HG02852 (cell line): ENCODE measurements at regions not wholly inside any gene's neighbourhood (a gene's known extent, or its start where the extent isn't known, plus 50 kb on each side); places are given as distances from the start of the nearest gene placed in this dataset.

Experiments
- ATAC-seq: cut with Tn5 transposase; IDR thresholded peaks from one replicate; pipeline ENCODE4 v1.9.1; 2021; ENCODE audit warnings: mild to moderate bottlenecking, moderate library complexity; ENCODE audit not compliant: unreplicated experiment

GRCh38 chr20:7492257-7492656 lies 448.0 kb downstream of the HAO1 start:
- ATAC-seq: no peak

GRCh38 chr20:7493311-7493710 lies 446.9 kb downstream of the HAO1 start:
- ATAC-seq: no peak

- ATAC-seq: no peak
Measured at GRCh38 chr20:7496394-7496991, 443.8 kb downstream of the HAO1 start.

- no peak for ATAC-seq
Measured at GRCh38 chr20:7497985-7498384, 442.3 kb downstream of the HAO1 start.

GRCh38 chr20:7499201-7499600 lies 441.1 kb downstream of the HAO1 start:
- ATAC-seq: no peak

GRCh38 chr20:7500231-7500663 lies 440.0 kb downstream of the HAO1 start:
- no peak for ATAC-seq

- no peak for ATAC-seq
Measured at GRCh38 chr20:7503501-7503900, 436.8 kb downstream of the HAO1 start.

- ATAC-seq: peak; percentile 52
Measured at GRCh38 chr20:7505152-7505834, 435.0 kb downstream of the HAO1 start.

- ATAC-seq: no peak
Measured at GRCh38 chr20:7505835-7506221, 434.4 kb downstream of the HAO1 start.

- no peak for ATAC-seq
Measured at GRCh38 chr20:7516621-7517111, 423.6 kb downstream of the HAO1 start.

GRCh38 chr20:7520361-7520760 lies 419.9 kb downstream of the HAO1 start:
- ATAC-seq: no peak

GRCh38 chr20:7523288-7523687 lies 417.0 kb downstream of the HAO1 start:
- ATAC-seq: no peak

GRCh38 chr20:7540018-7540417 lies 400.2 kb downstream of the HAO1 start:
- no peak for ATAC-seq

GRCh38 chr20:7540923-7541322 lies 399.3 kb downstream of the HAO1 start:
- ATAC-seq: no peak

- ATAC-seq: no peak
Measured at GRCh38 chr20:7571101-7571500, 369.2 kb downstream of the HAO1 start.

- no peak for ATAC-seq
Measured at GRCh38 chr20:7571521-7572055, 368.7 kb downstream of the HAO1 start.

- ATAC-seq: no peak
Measured at GRCh38 chr20:7579888-7580287, 360.4 kb downstream of the HAO1 start.

GRCh38 chr20:7585126-7585679 lies 355.1 kb downstream of the HAO1 start:
- ATAC-seq: no peak

- no peak for ATAC-seq
Measured at GRCh38 chr20:7586481-7586880, 353.8 kb downstream of the HAO1 start.

- no peak for ATAC-seq
Measured at GRCh38 chr20:7589164-7589563, 351.1 kb downstream of the HAO1 start.

- ATAC-seq: no peak
Measured at GRCh38 chr20:7596541-7596940, 343.7 kb downstream of the HAO1 start.

- ATAC-seq: no peak
Measured at GRCh38 chr20:7601431-7601830, 338.8 kb downstream of the HAO1 start.
